K562 (cell line): ENCODE measurements at regions not wholly inside any gene's neighbourhood (a gene's known extent, or its start where the extent isn't known, plus 50 kb on each side); places are given as distances from the start of the nearest gene placed in this dataset.
A peak's percentile ranks its signal among the peaks of the same experiment; 100 is the strongest.

Experiments
- ATAC-seq: fragments of 200-7000 bp; cut with Tn5 transposase; 3 replicates; pipeline ENCODE4 v1.9.1; 2020; ENCODE audit warnings: moderate library complexity
- BruUV-seq: library from RNA; stranded (reverse); fragments of 400-500 nt; replicated peaks from 2 replicates; lab custom pipeline; 2021; lab: Mats Ljungman, UMichigan
- CTCF ChIA-PET: fragments of 300-600 bp; formaldehyde crosslinking; extraction: SDS; loops from one replicate; lab custom pipeline; 2021; ENCODE audit warnings: low intra/inter-chr PET ratio; lab: Yijun Ruan, JAX
- POLR2A ChIA-PET: fragments of 300-600, 350-650 bp; sonication (Branson Sonifier 250); formaldehyde crosslinking; extraction: SDS; loops from one replicate; lab custom pipeline; 2021; ENCODE audit warnings: antibody characterized with exemption, inconsistent platforms; lab: Yijun Ruan, JAX
- DNase-seq, 4 experiments: peaks; one replicate each; pipeline versions ENCODE4 v3.0.0 to v3.0.0-alpha.2; 2011 to 2018; ENCODE audit warnings: low spot score in 3 of 4, mixed read lengths in 3 of 4; ENCODE audit errors: extremely low read depth in 1 of 4
- FAIRE-seq: peaks from 2 replicates; lab custom pipeline; 2011; peaks lifted over from hg19 to GRCh38; lab: Jason Lieb, UNC
- H2AFZ ChIP-seq: 2 replicates; pipeline ENCODE4 v1.6.0; 2011; ENCODE audit warnings: low read depth, low read length, control low read depth, inconsistent platforms
- H3K27ac ChIP-seq: fragments of 200-600 bp; 3 replicates; pipeline ENCODE4 v1.8.0; 2011; ENCODE audit warnings: low read depth, mild to moderate bottlenecking, control low read depth, inconsistent platforms, low read length, moderate library complexity, mixed read lengths; ENCODE audit errors: extremely low read depth
- H3K27me3 ChIP-seq, 2 experiments: fragments of 300-600 bp in 1 of 2; 2 replicates in 1 of 2; 3 replicates in 1 of 2; pipeline versions ENCODE4 v1.6.0 to v1.8.0; 2011; ENCODE audit warnings: inconsistent platforms in 2 of 2, low read length in 2 of 2, mild to moderate bottlenecking in 1 of 2, mixed read lengths in 1 of 2, moderate library complexity in 1 of 2; ENCODE audit not compliant: control insufficient read depth in 2 of 2, insufficient read depth in 2 of 2
- H3K36me3 ChIP-seq: fragments of 300-600 bp; 3 replicates; pipeline ENCODE4 v1.8.0; 2011; ENCODE audit warnings: mild to moderate bottlenecking, low read length, inconsistent platforms; ENCODE audit not compliant: control insufficient read depth, insufficient read depth
- H3K4me1 ChIP-seq, 2 experiments: fragments of 200-600 bp in 1 of 2; replicated peaks in 1 of 2; 2 replicates in 1 of 2; 3 replicates in 1 of 2; pipeline versions ENCODE4 v1.5.1 to v1.8.0; 2011; ENCODE audit warnings: inconsistent platforms in 2 of 2, low read length in 2 of 2, mild to moderate bottlenecking in 1 of 2, mixed read lengths in 1 of 2, moderate library complexity in 1 of 2; ENCODE audit not compliant: control insufficient read depth in 2 of 2, insufficient read depth in 2 of 2
- H3K4me2 ChIP-seq: 2 replicates; pipeline ENCODE4 v1.6.1; 2011; ENCODE audit warnings: low read length, control low read depth, inconsistent platforms, mixed read lengths; ENCODE audit not compliant: insufficient read depth
- H3K4me3 ChIP-seq: fragments of 200-600 bp; sonication (generic), shearing (Covaris generic); 2 replicates; pipeline ENCODE4 v1.5.1; 2016; ENCODE audit warnings: control low read depth, inconsistent platforms
- H3K79me2 ChIP-seq: fragments of 200-600 bp; 3 replicates; pipeline ENCODE4 v1.8.0; 2011; ENCODE audit warnings: low read length, inconsistent platforms; ENCODE audit not compliant: control insufficient read depth, insufficient read depth
- H3K9ac ChIP-seq, 2 experiments: 2 replicates each; pipeline versions ENCODE4 v1.6.0 to v1.6.1; 2011; ENCODE audit warnings: low read depth in 2 of 2, low read length in 2 of 2, control low read depth in 1 of 2, inconsistent platforms in 1 of 2, mild to moderate bottlenecking in 1 of 2, mixed read lengths in 1 of 2; ENCODE audit not compliant: insufficient read depth in 1 of 2
- H3K9me1 ChIP-seq: one replicate; pipeline ENCODE4 v1.6.0; 2011; ENCODE audit warnings: inconsistent platforms, mild to moderate bottlenecking, low read length, moderate library complexity; ENCODE audit not compliant: control insufficient read depth, insufficient read depth
- H3K9me3 ChIP-seq: replicated peaks from 2 replicates; pipeline ENCODE4 v1.5.1; 2011; ENCODE audit warnings: low read depth, low read length, inconsistent platforms; ENCODE audit not compliant: control insufficient read depth, insufficient read depth
- H4K20me1 ChIP-seq: replicated peaks from 2 replicates; pipeline ENCODE4 v1.6.1; 2011; ENCODE audit warnings: low read length, inconsistent platforms, mixed read lengths; ENCODE audit not compliant: control insufficient read depth, insufficient read depth
- CBFA2T2 ChIP-seq: fragments of 450-650 bp; conservative IDR thresholded peaks from 2 replicates; pipeline ENCODE4 v1.6.1; 2017; ENCODE audit warnings: mild to moderate bottlenecking
- CTCF ChIP-seq, 3 experiments: IDR thresholded peaks in 2 of 3; conservative IDR thresholded peaks in 1 of 3; 2 replicates each; pipeline ENCODE4 v1.5.1; 2011 to 2012; ENCODE audit warnings: low read length in 3 of 3, mild to moderate bottlenecking in 3 of 3, control low read depth in 2 of 3, improper control_type of control experiment in 1 of 3, inconsistent platforms in 1 of 3, low read depth in 1 of 3, mixed read lengths in 1 of 3, moderate library complexity in 1 of 3; ENCODE audit not compliant: insufficient read depth in 2 of 3
- PTRF ChIP-seq: fragments of 450-650 bp; IDR thresholded peaks from 2 replicates; pipeline ENCODE4 v1.6.1; 2016; ENCODE audit warnings: mild to moderate bottlenecking, missing genetic modification characterization, missing compliant biosample characterization
- RBM15 ChIP-seq: fragments of 200-400 bp; formaldehyde crosslinking; IDR thresholded peaks from 2 replicates; pipeline ENCODE4 v1.6.1; 2018; ENCODE audit warnings: mild to moderate bottlenecking, low read length, moderate library complexity; ENCODE audit not compliant: insufficient read depth
- ZNF134 ChIP-seq: fragments of 250-450 bp; sonication (Bioruptor Pico); conservative IDR thresholded peaks from 2 replicates; pipeline ENCODE4 v1.4.0; 2020
- ZNF584 ChIP-seq: fragments of 200-800 bp; sonication (Bioruptor generic); IDR thresholded peaks from 2 replicates; pipeline ENCODE4 v1.6.1; 2016; ENCODE audit warnings: low read depth, mild to moderate bottlenecking, missing genetic modification characterization, missing compliant biosample characterization
- WGBS: fragments of 100-300 bp; shearing (Covaris generic); methylation state at CpG from one replicate; pipeline ENCODE4 v1.1.6; 2016; ENCODE audit warnings: low coverage, mixed read lengths; ENCODE audit not compliant: insufficient coverage; ENCODE audit errors: missing lambda C conversion rate; 5-methylcytosine and 5-hydroxymethylcytosine counted together
- in situ Hi-C: fragments of 300-500 bp; cut with MboI; formaldehyde crosslinking; loops from 4 replicates; pipeline ENCODE4 v1.15.0; 2018; ENCODE audit warnings: inconsistent platforms, mixed read lengths
- intact Hi-C: fragments of 100-400 bp; cut with micrococcal nuclease; formaldehyde crosslinking; loops from 2 replicates; pipeline ENCODE4 v1.14.2; 2022
- TF ChIP-seq, protein P1 (sequence below): fragments of 150-350 bp; conservative IDR thresholded peaks from 2 replicates; pipeline ENCODE4 v1.6.1; 2014; ENCODE audit warnings: low read length

GRCh38 chrX:79080141-79080540 lies 64.3 kb upstream of the GPR174 start:
- TF ChIP-seq RBM15 = no peak
- no peak for FAIRE-seq
- H3K36me3 ChIP-seq = no peaks in the 10 kb centered on the region
- intact Hi-C loops = loop anchor here (5.0 kb wide), 2 partner anchors 332 to 523 kb away; no protein-coding TSS in a partner anchor
- in situ Hi-C loops = no loop called here
- no peak for ATAC-seq
- H3K4me1 ChIP-seq = no peaks in the 10 kb centered on the region
- ChIA-PET CTCF (no interaction called here), POLR2A (no interaction called here)
- no peaks in the 10 kb centered on the region for H3K79me2 ChIP-seq
- H3K27ac ChIP-seq = no peak overlapping the region
- H3K4me3 ChIP-seq = no peak overlapping the region
- no peak overlapping the region for H2AFZ ChIP-seq
- no peaks in the 10 kb centered on the region for H4K20me1 ChIP-seq
- WGBS = 0% methylated on average over 2 of the region's 2 CpGs
- BruUV-seq = no TSS peak
- H3K27me3 ChIP-seq = no peaks in the 10 kb centered on the region
- H3K4me2 ChIP-seq = no peak overlapping the region
- no peak overlapping the region for H3K9ac ChIP-seq
- no peaks in the 10 kb centered on the region for H3K9me1 ChIP-seq
- DNase-seq = no peak
- H3K9me3 ChIP-seq = no peaks in the 10 kb centered on the region

DNA sequence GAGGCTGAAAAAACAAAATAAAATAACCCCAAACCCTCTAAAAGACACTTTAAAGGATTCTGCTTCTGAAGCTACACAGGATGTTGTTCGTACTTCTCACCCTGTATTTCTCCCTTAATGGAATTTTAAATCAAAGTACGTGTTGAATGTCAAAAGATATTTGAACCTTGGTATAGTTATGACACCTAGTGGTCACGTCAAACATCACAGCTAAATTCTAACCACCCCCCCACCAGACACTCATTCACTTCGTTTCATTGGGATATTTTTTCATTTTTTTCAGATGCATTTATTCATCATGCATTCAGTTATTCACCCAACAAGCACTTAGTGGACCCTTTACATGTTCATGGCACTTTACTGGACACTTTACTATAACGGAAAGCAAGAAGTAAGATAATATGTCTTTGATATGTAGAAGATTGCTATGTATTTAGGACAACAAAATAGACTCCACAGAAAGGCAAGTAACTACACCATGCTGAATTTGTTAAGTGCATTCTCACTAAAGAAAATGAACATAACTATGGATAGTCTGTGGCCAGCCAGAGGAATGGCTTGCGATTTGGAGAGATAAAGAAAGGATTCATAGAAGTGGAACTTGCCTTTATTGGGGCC lies 62.5 kb upstream of the GPR174 start:
- H3K4me1 ChIP-seq = no peaks in the 10 kb centered on the region
- no peaks in the 10 kb centered on the region for H3K9me1 ChIP-seq
- 0% methylated on average over 6 of the region's 6 CpGs for WGBS
- no peak for ATAC-seq
- H3K36me3 ChIP-seq = no peaks in the 10 kb centered on the region
- ChIA-PET CTCF (no interaction called here), POLR2A (no interaction called here)
- no peak overlapping the region for H3K4me3 ChIP-seq
- intact Hi-C loops = loop anchor here (5.0 kb wide), 2 partner anchors 330 to 525 kb away; no protein-coding TSS in a partner anchor
- FAIRE-seq = peak; percentile 6
- H4K20me1 ChIP-seq = no peaks in the 10 kb centered on the region
- H3K9ac ChIP-seq = no peak overlapping the region
- no TSS peak for BruUV-seq
- in situ Hi-C loops = no loop called here
- H3K79me2 ChIP-seq = no peaks in the 10 kb centered on the region
- no peaks in the 10 kb centered on the region for H3K27me3 ChIP-seq
- H3K9me3 ChIP-seq = no peaks in the 10 kb centered on the region
- H2AFZ ChIP-seq = no peak overlapping the region
- no peak overlapping the region for H3K27ac ChIP-seq
- H3K4me2 ChIP-seq = no peak overlapping the region
- peak; percentile 10 to 21 (median 16) for DNase-seq
- TF ChIP-seq, protein P1, sequence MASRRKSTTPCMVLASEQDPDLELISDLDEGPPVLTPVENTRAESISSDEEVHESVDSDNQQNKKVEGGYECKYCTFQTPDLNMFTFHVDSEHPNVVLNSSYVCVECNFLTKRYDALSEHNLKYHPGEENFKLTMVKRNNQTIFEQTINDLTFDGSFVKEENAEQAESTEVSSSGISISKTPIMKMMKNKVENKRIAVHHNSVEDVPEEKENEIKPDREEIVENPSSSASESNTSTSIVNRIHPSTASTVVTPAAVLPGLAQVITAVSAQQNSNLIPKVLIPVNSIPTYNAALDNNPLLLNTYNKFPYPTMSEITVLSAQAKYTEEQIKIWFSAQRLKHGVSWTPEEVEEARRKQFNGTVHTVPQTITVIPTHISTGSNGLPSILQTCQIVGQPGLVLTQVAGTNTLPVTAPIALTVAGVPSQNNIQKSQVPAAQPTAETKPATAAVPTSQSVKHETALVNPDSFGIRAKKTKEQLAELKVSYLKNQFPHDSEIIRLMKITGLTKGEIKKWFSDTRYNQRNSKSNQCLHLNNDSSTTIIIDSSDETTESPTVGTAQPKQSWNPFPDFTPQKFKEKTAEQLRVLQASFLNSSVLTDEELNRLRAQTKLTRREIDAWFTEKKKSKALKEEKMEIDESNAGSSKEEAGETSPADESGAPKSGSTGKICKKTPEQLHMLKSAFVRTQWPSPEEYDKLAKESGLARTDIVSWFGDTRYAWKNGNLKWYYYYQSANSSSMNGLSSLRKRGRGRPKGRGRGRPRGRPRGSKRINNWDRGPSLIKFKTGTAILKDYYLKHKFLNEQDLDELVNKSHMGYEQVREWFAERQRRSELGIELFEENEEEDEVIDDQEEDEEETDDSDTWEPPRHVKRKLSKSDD = no peak
- TF ChIP-seq ZNF584 (CRISPR knock-in tag) (no peak), ZNF134 (CRISPR knock-in tag) (no peak), CBFA2T2 (no peak), PTRF (tag) (no peak), CTCF (IDR thresholded peaks at IDR 0.05 in 2 of 3, conservative IDR thresholded peaks at IDR 0.05 in 1 of 3; ENCODE audit: insufficient read depth in 2 of 3, low read depth in 1 of 3, low read length in 3 of 3) (peak in 2 of 3 experiments; percentile 48 to 52; a peak in 4 of 6 replicates)
